ENCODE measurements at regions not wholly inside any gene's neighbourhood (a gene's known extent, or its start where the extent isn't known, plus 50 kb on each side); places are given as distances from the start of the nearest gene placed in this dataset.

GRCh38 chr6:26149240-26149639 lies 62.0 kb downstream of the HFE start:
- ChIA-PET POLR2A (no interaction called here), CTCF (no interaction called here)
- no peak for TF ChIP-seq CTCF (IDR thresholded peaks at IDR 0.05; ENCODE audit: insufficient read depth, low read length, missing control alignments)
- no peak for DNase-seq (ENCODE audit: low read depth, low spot score)
- H3K4me3 ChIP-seq (ENCODE audit: low read depth, low read length) = no peak overlapping the region

- no peak for DNase-seq (ENCODE audit: low read depth, low spot score)
- TF ChIP-seq CTCF (IDR thresholded peaks at IDR 0.05; ENCODE audit: insufficient read depth, low read length, missing control alignments) = no peak
- H3K4me3 ChIP-seq (ENCODE audit: low read depth, low read length) = no peak overlapping the region
- ChIA-PET CTCF (no interaction called here), POLR2A (interaction anchor here (1.2 kb wide), 1 partner anchor 28 kb away, joined by 3 read pairs; a partner anchor contains a TSS)
Observed at GRCh38 chr6:26152226-26153101, 65.2 kb downstream of the HFE start.

DNA sequence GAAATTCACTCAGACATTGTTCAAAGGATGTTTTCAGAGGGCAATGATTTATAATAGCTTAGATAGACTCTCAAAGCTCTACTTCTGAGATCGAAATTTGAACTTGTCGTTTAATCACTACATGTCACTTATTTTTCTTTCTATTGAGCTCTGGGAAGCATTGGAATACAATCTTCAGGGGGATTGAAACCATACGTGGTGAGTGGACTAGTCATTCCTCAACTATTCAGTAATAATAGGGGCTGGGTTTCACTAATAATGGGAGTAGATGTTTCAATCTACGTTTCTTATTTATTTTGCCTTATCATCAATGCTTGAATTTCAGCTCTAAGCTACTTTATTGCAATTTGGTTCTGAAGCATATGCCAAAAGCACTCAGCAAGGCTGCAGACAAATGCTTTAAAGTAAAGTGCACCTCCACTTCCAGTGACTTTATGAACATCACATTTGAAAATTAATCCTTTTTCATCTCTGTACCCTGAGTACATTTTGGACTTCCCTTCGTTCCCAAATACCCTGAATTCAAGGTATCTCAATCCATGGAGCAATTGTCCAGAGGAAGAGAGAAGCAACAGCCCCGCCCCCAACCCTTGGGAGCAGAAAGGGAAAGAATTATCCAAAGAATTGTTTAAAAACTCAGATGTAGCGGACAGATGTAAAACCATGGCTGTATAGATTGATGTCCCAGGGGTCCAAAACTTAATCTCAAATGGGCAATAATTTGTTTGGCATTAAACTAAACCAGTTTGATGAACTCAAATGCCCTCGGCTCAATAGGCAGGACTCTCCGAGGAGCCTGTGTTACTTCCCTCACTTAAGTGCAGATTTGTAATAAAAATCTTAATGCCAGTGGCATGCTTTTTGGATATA lies 68.1 kb downstream of the HFE start:
- no peak for DNase-seq (ENCODE audit: low read depth, low spot score)

DNA sequence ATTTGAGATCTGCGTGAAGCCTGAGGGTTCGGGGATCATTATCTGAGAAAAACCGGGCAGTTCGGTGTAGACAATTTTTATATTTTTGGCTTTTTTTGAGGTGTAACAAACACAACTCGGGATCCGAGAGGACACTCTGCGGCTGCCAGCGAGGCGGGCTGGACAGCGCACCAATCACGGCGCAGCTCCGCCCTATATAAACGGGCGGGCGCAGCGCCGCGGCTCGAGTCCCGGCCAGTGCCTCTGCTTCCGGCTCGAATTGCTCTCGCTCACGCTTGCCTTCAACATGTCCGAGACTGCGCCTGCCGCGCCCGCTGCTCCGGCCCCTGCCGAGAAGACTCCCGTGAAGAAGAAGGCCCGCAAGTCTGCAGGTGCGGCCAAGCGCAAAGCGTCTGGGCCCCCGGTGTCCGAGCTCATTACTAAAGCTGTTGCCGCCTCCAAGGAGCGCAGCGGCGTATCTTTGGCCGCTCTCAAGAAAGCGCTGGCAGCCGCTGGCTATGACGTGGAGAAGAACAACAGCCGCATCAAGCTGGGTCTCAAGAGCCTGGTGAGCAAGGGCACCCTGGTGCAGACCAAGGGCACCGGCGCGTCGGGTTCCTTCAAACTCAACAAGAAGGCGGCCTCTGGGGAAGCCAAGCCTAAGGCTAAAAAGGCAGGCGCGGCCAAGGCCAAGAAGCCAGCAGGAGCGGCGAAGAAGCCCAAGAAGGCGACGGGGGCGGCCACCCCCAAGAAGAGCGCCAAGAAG lies 69.0 kb downstream of the HFE start:
- peak; percentile 28 for DNase-seq (ENCODE audit: low read depth, low spot score)
- ChIA-PET POLR2A (interaction anchor here (0.5 to 7.1 kb wide), 17 partner anchors 15 to 135 kb away, joined by 3 to 293 read pairs (median 5); a partner anchor contains a TSS), CTCF (interaction anchor here (0.9 to 2.1 kb wide), 5 partner anchors 14 to 125 kb away, joined by 3 to 6 read pairs (median 5); a partner anchor contains a TSS)
- TF ChIP-seq CTCF (IDR thresholded peaks at IDR 0.05; ENCODE audit: insufficient read depth, low read length, missing control alignments) = no peak
- H3K4me3 ChIP-seq (ENCODE audit: low read depth, low read length) = peak overlapping the region; percentile 68

More for the DNA sequence above, 68.1 kb downstream of the HFE start:
- TF ChIP-seq CTCF (IDR thresholded peaks at IDR 0.05; ENCODE audit: insufficient read depth, low read length, missing control alignments) = no peak
- H3K4me3 ChIP-seq (ENCODE audit: low read depth, low read length) = peak overlapping the region; percentile 68
- POLR2A ChIA-PET = interaction anchor here (0.6 to 7.1 kb wide), 12 partner anchors 17 to 134 kb away, joined by 3 to 293 read pairs (median 6); a partner anchor contains a TSS
- CTCF ChIA-PET = interaction anchor here (0.6 to 2.1 kb wide), 8 partner anchors 13 to 129 kb away, joined by 3 to 6 read pairs (median 4); a partner anchor contains a TSS

DNA sequence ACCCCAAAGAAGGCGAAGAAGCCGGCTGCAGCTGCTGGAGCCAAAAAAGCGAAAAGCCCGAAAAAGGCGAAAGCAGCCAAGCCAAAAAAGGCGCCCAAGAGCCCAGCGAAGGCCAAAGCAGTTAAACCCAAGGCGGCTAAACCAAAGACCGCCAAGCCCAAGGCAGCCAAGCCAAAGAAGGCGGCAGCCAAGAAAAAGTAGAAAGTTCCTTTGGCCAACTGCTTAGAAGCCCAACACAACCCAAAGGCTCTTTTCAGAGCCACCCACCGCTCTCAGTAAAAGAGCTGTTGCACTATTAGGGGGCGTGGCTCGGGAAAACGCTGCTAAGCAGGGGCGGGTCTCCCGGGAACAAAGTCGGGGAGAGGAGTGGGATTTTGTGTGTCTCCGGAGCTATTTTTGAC lies 69.6 kb downstream of the HFE start:
- ChIA-PET POLR2A (interaction anchor here (0.5 to 7.1 kb wide), 15 partner anchors 15 to 131 kb away, joined by 3 to 293 read pairs (median 7); a partner anchor contains a TSS), CTCF (interaction anchor here (1.3 to 2.1 kb wide), 3 partner anchors 30 to 125 kb away, joined by 3 to 6 read pairs (median 6); a partner anchor contains a TSS)
- peak overlapping the region; percentile 68 for H3K4me3 ChIP-seq (ENCODE audit: low read depth, low read length)
- DNase-seq (ENCODE audit: low read depth, low spot score) = no peak
- no peak for TF ChIP-seq CTCF (IDR thresholded peaks at IDR 0.05; ENCODE audit: insufficient read depth, low read length, missing control alignments)
